ENCODE measurements at regions not wholly inside any gene's neighbourhood (a gene's known extent, or its start where the extent isn't known, plus 50 kb on each side); places are given as distances from the start of the nearest gene placed in this dataset.

DNA sequence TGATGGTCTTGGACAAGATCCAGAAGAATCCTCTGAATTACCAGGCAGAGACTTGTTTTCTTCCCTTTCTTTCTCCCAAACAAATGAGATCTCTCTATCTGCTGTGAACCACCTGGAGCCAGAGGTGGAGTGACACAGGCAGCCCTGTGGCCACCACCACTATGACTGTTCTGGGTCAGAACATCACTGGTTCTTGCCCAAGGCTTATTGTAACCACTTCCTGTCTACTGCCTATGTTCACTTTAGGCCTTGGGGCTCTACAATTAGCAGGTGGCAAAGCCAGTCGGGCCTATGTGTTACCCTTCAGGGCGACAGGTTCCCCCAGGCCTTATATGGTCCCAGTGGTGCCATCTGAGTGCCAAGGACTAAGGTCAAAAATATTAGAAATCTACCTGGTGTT, 161.2 kb downstream of the GLUD2 start:
- TF ChIP-seq, protein P1, sequence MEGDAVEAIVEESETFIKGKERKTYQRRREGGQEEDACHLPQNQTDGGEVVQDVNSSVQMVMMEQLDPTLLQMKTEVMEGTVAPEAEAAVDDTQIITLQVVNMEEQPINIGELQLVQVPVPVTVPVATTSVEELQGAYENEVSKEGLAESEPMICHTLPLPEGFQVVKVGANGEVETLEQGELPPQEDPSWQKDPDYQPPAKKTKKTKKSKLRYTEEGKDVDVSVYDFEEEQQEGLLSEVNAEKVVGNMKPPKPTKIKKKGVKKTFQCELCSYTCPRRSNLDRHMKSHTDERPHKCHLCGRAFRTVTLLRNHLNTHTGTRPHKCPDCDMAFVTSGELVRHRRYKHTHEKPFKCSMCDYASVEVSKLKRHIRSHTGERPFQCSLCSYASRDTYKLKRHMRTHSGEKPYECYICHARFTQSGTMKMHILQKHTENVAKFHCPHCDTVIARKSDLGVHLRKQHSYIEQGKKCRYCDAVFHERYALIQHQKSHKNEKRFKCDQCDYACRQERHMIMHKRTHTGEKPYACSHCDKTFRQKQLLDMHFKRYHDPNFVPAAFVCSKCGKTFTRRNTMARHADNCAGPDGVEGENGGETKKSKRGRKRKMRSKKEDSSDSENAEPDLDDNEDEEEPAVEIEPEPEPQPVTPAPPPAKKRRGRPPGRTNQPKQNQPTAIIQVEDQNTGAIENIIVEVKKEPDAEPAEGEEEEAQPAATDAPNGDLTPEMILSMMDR (IDR thresholded peaks at IDR 0.05 in 2 of 3, conservative IDR thresholded peaks at IDR 0.05 in 1 of 3; ENCODE audit: insufficient read depth in 2 of 3, low read depth in 1 of 3, low read length in 3 of 3): no peak
- no peak for TF ChIP-seq FOXM1 (IDR thresholded peaks at IDR 0.05; ENCODE audit: low read depth)
- TF ChIP-seq FOXM1 (CRISPR knock-in tag; IDR thresholded peaks at IDR 0.05; ENCODE audit: low read depth): no peak
- no peak for TF ChIP-seq POLR2A (conservative IDR thresholded peaks at IDR 0.05)
- TF ChIP-seq, protein P2, sequence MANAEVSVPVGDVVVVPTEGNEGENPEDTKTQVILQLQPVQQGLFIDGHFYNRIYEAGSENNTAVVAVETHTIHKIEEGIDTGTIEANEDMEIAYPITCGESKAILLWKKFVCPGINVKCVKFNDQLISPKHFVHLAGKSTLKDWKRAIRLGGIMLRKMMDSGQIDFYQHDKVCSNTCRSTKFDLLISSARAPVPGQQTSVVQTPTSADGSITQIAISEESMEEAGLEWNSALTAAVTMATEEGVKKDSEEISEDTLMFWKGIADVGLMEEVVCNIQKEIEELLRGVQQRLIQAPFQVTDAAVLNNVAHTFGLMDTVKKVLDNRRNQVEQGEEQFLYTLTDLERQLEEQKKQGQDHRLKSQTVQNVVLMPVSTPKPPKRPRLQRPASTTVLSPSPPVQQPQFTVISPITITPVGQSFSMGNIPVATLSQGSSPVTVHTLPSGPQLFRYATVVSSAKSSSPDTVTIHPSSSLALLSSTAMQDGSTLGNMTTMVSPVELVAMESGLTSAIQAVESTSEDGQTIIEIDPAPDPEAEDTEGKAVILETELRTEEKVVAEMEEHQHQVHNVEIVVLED (CRISPR knock-in tag; IDR thresholded peaks at IDR 0.05): no peak
- no peak for TF ChIP-seq KAT7 (CRISPR knock-in tag; IDR thresholded peaks at IDR 0.05; ENCODE audit: borderline replicate concordance)
- no peak for TF ChIP-seq SIN3B (IDR thresholded peaks at IDR 0.05; ENCODE audit: low read depth)
- no peak for TF ChIP-seq ZNF217 (CRISPR knock-in tag; IDR thresholded peaks at IDR 0.05)

Data from K562 (cell line).